ENCODE measurements at regions not wholly inside any gene's neighbourhood (a gene's known extent, or its start where the extent isn't known, plus 50 kb on each side); places are given as distances from the start of the nearest gene placed in this dataset.

GRCh38 chr2:120429586-120430500 is 83.9 kb downstream of the INHBB start:
- TF ChIP-seq, protein P1, sequence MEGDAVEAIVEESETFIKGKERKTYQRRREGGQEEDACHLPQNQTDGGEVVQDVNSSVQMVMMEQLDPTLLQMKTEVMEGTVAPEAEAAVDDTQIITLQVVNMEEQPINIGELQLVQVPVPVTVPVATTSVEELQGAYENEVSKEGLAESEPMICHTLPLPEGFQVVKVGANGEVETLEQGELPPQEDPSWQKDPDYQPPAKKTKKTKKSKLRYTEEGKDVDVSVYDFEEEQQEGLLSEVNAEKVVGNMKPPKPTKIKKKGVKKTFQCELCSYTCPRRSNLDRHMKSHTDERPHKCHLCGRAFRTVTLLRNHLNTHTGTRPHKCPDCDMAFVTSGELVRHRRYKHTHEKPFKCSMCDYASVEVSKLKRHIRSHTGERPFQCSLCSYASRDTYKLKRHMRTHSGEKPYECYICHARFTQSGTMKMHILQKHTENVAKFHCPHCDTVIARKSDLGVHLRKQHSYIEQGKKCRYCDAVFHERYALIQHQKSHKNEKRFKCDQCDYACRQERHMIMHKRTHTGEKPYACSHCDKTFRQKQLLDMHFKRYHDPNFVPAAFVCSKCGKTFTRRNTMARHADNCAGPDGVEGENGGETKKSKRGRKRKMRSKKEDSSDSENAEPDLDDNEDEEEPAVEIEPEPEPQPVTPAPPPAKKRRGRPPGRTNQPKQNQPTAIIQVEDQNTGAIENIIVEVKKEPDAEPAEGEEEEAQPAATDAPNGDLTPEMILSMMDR (IDR thresholded peaks at IDR 0.05; ENCODE audit: low read depth, low read length, poor library complexity, severe bottlenecking) = no peak
- no peak for TF ChIP-seq EZH2phosphoT487 (IDR thresholded peaks at IDR 0.05; ENCODE audit: borderline replicate concordance, low read length)
